ENCODE measurements at regions not wholly inside any gene's neighbourhood (a gene's known extent, or its start where the extent isn't known, plus 50 kb on each side); places are given as distances from the start of the nearest gene placed in this dataset.

- H3K27ac ChIP-seq = no peak overlapping the region
- TF ChIP-seq, protein P1, sequence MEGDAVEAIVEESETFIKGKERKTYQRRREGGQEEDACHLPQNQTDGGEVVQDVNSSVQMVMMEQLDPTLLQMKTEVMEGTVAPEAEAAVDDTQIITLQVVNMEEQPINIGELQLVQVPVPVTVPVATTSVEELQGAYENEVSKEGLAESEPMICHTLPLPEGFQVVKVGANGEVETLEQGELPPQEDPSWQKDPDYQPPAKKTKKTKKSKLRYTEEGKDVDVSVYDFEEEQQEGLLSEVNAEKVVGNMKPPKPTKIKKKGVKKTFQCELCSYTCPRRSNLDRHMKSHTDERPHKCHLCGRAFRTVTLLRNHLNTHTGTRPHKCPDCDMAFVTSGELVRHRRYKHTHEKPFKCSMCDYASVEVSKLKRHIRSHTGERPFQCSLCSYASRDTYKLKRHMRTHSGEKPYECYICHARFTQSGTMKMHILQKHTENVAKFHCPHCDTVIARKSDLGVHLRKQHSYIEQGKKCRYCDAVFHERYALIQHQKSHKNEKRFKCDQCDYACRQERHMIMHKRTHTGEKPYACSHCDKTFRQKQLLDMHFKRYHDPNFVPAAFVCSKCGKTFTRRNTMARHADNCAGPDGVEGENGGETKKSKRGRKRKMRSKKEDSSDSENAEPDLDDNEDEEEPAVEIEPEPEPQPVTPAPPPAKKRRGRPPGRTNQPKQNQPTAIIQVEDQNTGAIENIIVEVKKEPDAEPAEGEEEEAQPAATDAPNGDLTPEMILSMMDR (conservative IDR thresholded peaks at IDR 0.05) = no peak
These were observed 55.6 kb downstream of the MRPL32 start for GRCh38 chr7:42987648-42988214.

- TF ChIP-seq, protein P1 (conservative IDR thresholded peaks at IDR 0.05) = no peak
- no peak overlapping the region for H3K27ac ChIP-seq
These were observed 58.8 kb downstream of the MRPL32 start for GRCh38 chr7:42991024-42991423.

- peak overlapping the region; percentile 37; the same call in 1 of the 2 replicates for H3K27ac ChIP-seq
- TF ChIP-seq, protein P1 (conservative IDR thresholded peaks at IDR 0.05) = no peak
These were observed 59.9 kb downstream of the MRPL32 start for GRCh38 chr7:42991913-42992591.

DNA sequence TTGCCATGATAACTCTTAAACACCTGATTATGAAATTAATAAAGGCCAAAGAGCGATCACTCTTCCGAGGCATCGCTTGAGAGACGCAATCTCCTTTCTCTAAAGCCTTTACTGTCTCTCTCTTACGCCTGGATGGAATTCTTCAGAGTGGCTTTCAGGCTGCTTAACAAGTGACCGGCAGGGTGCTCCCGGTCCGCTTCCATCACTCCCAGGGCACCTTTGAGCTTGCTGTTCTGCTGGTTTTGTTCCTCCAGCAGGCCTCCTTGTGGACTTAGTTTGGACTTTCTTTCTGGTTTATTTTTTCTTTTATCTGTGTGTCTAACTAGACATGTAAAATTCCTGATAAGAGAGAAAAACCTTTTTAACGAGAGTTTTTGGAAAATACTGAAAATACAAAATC lies 60.9 kb downstream of the MRPL32 start:
- TF ChIP-seq, protein P1 (conservative IDR thresholded peaks at IDR 0.05) = no peak; the same call in 1 of the 2 replicates
- H3K27ac ChIP-seq = peak overlapping the region; percentile 37

GRCh38 chr7:42994096-42994495 lies 61.9 kb downstream of the MRPL32 start:
- TF ChIP-seq, protein P1 (conservative IDR thresholded peaks at IDR 0.05) = no peak

GRCh38 chr7:42997611-42998010 lies 65.4 kb downstream of the MRPL32 start:
- H3K27ac ChIP-seq = no peak overlapping the region
- TF ChIP-seq, protein P1 (conservative IDR thresholded peaks at IDR 0.05) = no peak

More at GRCh38 chr7:42994096-42994495, 61.9 kb downstream of the MRPL32 start:
- H3K27ac ChIP-seq = peak overlapping the region; percentile 37

DNA sequence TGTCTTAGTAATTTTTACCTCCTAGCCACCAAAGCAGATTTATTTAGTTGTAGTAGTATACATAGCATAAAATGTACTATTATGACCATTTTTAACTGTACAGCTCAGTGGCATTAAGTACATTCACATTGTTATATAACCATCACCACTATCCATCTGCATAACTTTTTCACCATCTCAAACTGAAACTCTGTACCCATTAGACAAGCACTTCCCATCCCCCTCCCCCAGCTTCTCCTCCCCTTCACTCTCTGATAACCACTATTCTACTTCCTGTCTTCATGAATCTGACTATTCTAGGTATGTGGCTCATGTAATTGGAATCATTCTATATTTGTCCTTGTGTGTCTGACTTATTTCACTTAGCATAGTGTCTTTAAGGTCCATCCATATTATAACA lies 71.9 kb downstream of the MRPL32 start:
- TF ChIP-seq, protein P1 (conservative IDR thresholded peaks at IDR 0.05) = no peak
- H3K27ac ChIP-seq = no peak overlapping the region
